ENCODE measurements at regions not wholly inside any gene's neighbourhood (a gene's known extent, or its start where the extent isn't known, plus 50 kb on each side); places are given as distances from the start of the nearest gene placed in this dataset.

GRCh38 chr11:33444835-33445594, 187.8 kb downstream of the HIPK3 start:
- no peaks in the 10 kb centered on the region for H3K36me3 ChIP-seq (ENCODE audit: low read depth)
- no peak for TF ChIP-seq CTCF (IDR thresholded peaks at IDR 0.05; ENCODE audit: poor library complexity, severe bottlenecking)
- H3K4me3 ChIP-seq (ENCODE audit: severe bottlenecking), result no peak overlapping the region
- no peaks in the 10 kb centered on the region for H3K9me3 ChIP-seq (ENCODE audit: severe bottlenecking)
- H3K27me3 ChIP-seq (ENCODE audit: insufficient read depth, poor library complexity, severe bottlenecking), result no peaks in the 10 kb centered on the region
- DNase-seq (ENCODE audit: low spot score) (no peak), ATAC-seq (ENCODE audit: low read depth) (no peak)
- peak overlapping the region; percentile 4 for H3K27ac ChIP-seq (ENCODE audit: poor library complexity, severe bottlenecking)
- peaks cover 9% of the 10 kb centered on the region for H3K4me1 ChIP-seq (ENCODE audit: insufficient read depth, poor library complexity, severe bottlenecking)

- Histone ChIP-seq H3K9me3 (ENCODE audit: severe bottlenecking) (no peaks in the 10 kb centered on the region), H3K4me3 (ENCODE audit: severe bottlenecking) (no peak overlapping the region), H3K27me3 (ENCODE audit: insufficient read depth, poor library complexity, severe bottlenecking) (no peaks in the 10 kb centered on the region), H3K36me3 (ENCODE audit: low read depth) (no peaks in the 10 kb centered on the region), H3K4me1 (ENCODE audit: insufficient read depth, poor library complexity, severe bottlenecking) (peaks cover 6% of the 10 kb centered on the region), H3K27ac (ENCODE audit: poor library complexity, severe bottlenecking) (no peak overlapping the region)
- ATAC-seq (ENCODE audit: low read depth) (no peak), DNase-seq (ENCODE audit: low spot score) (no peak)
- no peak for TF ChIP-seq CTCF (IDR thresholded peaks at IDR 0.05; ENCODE audit: poor library complexity, severe bottlenecking)
Observed at GRCh38 chr11:33443684-33444083, 186.5 kb downstream of the HIPK3 start.

DNA sequence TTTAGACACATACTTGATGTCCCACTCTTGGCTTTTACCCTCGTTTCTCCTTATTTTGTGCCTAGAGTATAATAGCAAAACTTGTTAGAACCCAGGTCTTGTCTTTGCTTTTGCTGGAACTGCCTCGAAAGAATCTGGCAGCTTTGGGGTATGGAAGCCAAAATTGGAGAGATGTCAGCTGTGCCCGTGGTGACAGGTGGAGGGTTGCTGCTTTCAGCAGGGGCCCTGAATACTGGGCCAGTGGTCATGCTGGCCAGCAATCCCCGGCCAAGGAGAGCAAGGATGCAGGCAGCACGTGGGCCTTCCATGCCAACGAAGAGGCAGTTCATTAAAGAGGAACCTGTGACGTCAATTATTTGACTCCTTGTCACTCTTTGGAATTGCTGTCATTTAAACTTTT, 181.1 kb downstream of the HIPK3 start:
- no peaks in the 10 kb centered on the region for H3K27me3 ChIP-seq (ENCODE audit: insufficient read depth, poor library complexity, severe bottlenecking)
- no peaks in the 10 kb centered on the region for H3K9me3 ChIP-seq (ENCODE audit: severe bottlenecking)
- H3K27ac ChIP-seq (ENCODE audit: poor library complexity, severe bottlenecking), result no peak overlapping the region
- H3K4me1 ChIP-seq (ENCODE audit: insufficient read depth, poor library complexity, severe bottlenecking), result no peaks in the 10 kb centered on the region
- H3K36me3 ChIP-seq (ENCODE audit: low read depth), result no peaks in the 10 kb centered on the region
- ATAC-seq (ENCODE audit: low read depth) (no peak), DNase-seq (ENCODE audit: low spot score) (no peak)
- no peak for TF ChIP-seq CTCF (IDR thresholded peaks at IDR 0.05; ENCODE audit: poor library complexity, severe bottlenecking)
- H3K4me3 ChIP-seq (ENCODE audit: severe bottlenecking), result no peak overlapping the region

DNA sequence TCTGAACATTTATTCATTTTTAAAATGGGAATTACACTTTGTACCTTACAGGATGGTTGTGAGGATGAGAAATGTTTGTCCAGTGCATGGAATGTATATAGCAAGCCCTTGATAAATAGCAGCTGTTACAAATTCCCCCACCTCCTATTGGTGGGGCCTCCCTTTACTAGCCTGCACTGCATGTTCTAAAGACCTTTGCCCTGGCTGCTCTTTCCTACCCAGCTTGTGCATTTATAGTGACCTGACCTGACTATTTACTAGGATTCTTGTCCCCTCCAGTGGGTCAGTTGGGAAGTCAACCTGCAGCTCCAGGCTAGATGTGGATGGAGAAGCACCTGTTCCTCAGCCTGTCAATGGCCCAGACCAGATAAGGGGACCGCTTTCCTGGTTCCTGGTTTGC, 180.3 kb downstream of the HIPK3 start:
- no peaks in the 10 kb centered on the region for H3K9me3 ChIP-seq (ENCODE audit: severe bottlenecking)
- ATAC-seq (ENCODE audit: low read depth) (no peak), DNase-seq (ENCODE audit: low spot score) (no peak)
- no peak overlapping the region for H3K4me3 ChIP-seq (ENCODE audit: severe bottlenecking)
- no peaks in the 10 kb centered on the region for H3K4me1 ChIP-seq (ENCODE audit: insufficient read depth, poor library complexity, severe bottlenecking)
- no peaks in the 10 kb centered on the region for H3K27me3 ChIP-seq (ENCODE audit: insufficient read depth, poor library complexity, severe bottlenecking)
- no peaks in the 10 kb centered on the region for H3K36me3 ChIP-seq (ENCODE audit: low read depth)
- no peak overlapping the region for H3K27ac ChIP-seq (ENCODE audit: poor library complexity, severe bottlenecking)
- no peak for TF ChIP-seq CTCF (IDR thresholded peaks at IDR 0.05; ENCODE audit: poor library complexity, severe bottlenecking)

GRCh38 chr11:33435216-33435615, 178.0 kb downstream of the HIPK3 start:
- Histone ChIP-seq H3K9me3 (ENCODE audit: severe bottlenecking) (no peaks in the 10 kb centered on the region), H3K4me3 (ENCODE audit: severe bottlenecking) (no peak overlapping the region), H3K27ac (ENCODE audit: poor library complexity, severe bottlenecking) (no peak overlapping the region), H3K36me3 (ENCODE audit: low read depth) (no peaks in the 10 kb centered on the region), H3K27me3 (ENCODE audit: insufficient read depth, poor library complexity, severe bottlenecking) (no peaks in the 10 kb centered on the region), H3K4me1 (ENCODE audit: insufficient read depth, poor library complexity, severe bottlenecking) (no peaks in the 10 kb centered on the region)
- no peak for ATAC-seq (ENCODE audit: low read depth)
- no peak for DNase-seq (ENCODE audit: low spot score)
- TF ChIP-seq CTCF (IDR thresholded peaks at IDR 0.05; ENCODE audit: poor library complexity, severe bottlenecking), result no peak

Measured in RWPE2 (cell line).